H1 (cell line): ENCODE measurements at regions not wholly inside any gene's neighbourhood (a gene's known extent, or its start where the extent isn't known, plus 50 kb on each side); places are given as distances from the start of the nearest gene placed in this dataset.

Experiments used
- CEBPB ChIP-seq: IDR thresholded peaks from 2 replicates; pipeline ENCODE4 v1.6.1; 2012; ENCODE audit warnings: low read depth, low read length
- KDM5A ChIP-seq: fragments of 200-600 bp; IDR thresholded peaks from 2 replicates; pipeline ENCODE4 v1.7.1; 2012; ENCODE audit warnings: mild to moderate bottlenecking, low read length, inconsistent platforms, mixed read lengths
- TF ChIP-seq, protein P1 (sequence below): fragments of 300-600 bp; sonication (generic); IDR thresholded peaks from 2 replicates; pipeline ENCODE4 v1.7.1; 2012; ENCODE audit warnings: low read length, moderate library complexity, mild to moderate bottlenecking, inconsistent platforms; ENCODE audit not compliant: insufficient replicate concordance

DNA sequence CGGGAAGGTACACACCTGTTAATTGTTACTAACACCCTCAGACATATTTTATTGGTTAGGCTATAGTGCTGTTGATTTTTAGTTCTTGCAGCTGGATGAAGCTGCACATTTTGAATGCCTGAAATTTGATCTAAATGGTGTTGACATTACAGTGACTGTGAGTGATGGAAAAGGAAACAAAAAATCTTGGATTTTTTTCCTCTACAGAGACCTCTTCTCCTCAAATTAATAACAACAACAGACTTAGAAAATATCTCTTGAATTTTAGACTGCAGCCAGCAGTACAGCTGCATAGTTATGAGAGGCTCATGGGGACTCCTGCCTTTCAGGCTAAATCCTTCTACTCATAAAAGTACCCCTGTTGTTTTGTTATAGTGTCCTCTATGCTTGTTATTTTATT is 500.5 kb upstream of the SPRY2 start (continued):
- TF ChIP-seq, protein P1, sequence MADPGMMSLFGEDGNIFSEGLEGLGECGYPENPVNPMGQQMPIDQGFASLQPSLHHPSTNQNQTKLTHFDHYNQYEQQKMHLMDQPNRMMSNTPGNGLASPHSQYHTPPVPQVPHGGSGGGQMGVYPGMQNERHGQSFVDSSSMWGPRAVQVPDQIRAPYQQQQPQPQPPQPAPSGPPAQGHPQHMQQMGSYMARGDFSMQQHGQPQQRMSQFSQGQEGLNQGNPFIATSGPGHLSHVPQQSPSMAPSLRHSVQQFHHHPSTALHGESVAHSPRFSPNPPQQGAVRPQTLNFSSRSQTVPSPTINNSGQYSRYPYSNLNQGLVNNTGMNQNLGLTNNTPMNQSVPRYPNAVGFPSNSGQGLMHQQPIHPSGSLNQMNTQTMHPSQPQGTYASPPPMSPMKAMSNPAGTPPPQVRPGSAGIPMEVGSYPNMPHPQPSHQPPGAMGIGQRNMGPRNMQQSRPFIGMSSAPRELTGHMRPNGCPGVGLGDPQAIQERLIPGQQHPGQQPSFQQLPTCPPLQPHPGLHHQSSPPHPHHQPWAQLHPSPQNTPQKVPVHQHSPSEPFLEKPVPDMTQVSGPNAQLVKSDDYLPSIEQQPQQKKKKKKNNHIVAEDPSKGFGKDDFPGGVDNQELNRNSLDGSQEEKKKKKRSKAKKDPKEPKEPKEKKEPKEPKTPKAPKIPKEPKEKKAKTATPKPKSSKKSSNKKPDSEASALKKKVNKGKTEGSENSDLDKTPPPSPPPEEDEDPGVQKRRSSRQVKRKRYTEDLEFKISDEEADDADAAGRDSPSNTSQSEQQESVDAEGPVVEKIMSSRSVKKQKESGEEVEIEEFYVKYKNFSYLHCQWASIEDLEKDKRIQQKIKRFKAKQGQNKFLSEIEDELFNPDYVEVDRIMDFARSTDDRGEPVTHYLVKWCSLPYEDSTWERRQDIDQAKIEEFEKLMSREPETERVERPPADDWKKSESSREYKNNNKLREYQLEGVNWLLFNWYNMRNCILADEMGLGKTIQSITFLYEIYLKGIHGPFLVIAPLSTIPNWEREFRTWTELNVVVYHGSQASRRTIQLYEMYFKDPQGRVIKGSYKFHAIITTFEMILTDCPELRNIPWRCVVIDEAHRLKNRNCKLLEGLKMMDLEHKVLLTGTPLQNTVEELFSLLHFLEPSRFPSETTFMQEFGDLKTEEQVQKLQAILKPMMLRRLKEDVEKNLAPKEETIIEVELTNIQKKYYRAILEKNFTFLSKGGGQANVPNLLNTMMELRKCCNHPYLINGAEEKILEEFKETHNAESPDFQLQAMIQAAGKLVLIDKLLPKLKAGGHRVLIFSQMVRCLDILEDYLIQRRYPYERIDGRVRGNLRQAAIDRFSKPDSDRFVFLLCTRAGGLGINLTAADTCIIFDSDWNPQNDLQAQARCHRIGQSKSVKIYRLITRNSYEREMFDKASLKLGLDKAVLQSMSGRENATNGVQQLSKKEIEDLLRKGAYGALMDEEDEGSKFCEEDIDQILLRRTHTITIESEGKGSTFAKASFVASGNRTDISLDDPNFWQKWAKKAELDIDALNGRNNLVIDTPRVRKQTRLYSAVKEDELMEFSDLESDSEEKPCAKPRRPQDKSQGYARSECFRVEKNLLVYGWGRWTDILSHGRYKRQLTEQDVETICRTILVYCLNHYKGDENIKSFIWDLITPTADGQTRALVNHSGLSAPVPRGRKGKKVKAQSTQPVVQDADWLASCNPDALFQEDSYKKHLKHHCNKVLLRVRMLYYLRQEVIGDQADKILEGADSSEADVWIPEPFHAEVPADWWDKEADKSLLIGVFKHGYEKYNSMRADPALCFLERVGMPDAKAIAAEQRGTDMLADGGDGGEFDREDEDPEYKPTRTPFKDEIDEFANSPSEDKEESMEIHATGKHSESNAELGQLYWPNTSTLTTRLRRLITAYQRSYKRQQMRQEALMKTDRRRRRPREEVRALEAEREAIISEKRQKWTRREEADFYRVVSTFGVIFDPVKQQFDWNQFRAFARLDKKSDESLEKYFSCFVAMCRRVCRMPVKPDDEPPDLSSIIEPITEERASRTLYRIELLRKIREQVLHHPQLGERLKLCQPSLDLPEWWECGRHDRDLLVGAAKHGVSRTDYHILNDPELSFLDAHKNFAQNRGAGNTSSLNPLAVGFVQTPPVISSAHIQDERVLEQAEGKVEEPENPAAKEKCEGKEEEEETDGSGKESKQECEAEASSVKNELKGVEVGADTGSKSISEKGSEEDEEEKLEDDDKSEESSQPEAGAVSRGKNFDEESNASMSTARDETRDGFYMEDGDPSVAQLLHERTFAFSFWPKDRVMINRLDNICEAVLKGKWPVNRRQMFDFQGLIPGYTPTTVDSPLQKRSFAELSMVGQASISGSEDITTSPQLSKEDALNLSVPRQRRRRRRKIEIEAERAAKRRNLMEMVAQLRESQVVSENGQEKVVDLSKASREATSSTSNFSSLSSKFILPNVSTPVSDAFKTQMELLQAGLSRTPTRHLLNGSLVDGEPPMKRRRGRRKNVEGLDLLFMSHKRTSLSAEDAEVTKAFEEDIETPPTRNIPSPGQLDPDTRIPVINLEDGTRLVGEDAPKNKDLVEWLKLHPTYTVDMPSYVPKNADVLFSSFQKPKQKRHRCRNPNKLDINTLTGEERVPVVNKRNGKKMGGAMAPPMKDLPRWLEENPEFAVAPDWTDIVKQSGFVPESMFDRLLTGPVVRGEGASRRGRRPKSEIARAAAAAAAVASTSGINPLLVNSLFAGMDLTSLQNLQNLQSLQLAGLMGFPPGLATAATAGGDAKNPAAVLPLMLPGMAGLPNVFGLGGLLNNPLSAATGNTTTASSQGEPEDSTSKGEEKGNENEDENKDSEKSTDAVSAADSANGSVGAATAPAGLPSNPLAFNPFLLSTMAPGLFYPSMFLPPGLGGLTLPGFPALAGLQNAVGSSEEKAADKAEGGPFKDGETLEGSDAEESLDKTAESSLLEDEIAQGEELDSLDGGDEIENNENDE: no peak
- TF ChIP-seq CEBPB: no peak
- no peak for TF ChIP-seq KDM5A
